Lung (tissue), 11 donors: ENCODE measurements at regions not wholly inside any gene's neighbourhood (a gene's known extent, or its start where the extent isn't known, plus 50 kb on each side); places are given as distances from the start of the nearest gene placed in this dataset.

ENCODE experiments used
- ATAC-seq: fragments of 200-7000 bp; cut with Tn5 transposase; one replicate; pipeline ENCODE4 v1.9.1; 2020; ENCODE audit warnings: moderate number of reproducible peaks; ENCODE audit not compliant: insufficient read depth, low FRiP score
- DNase-seq, 3 donors: peaks; one replicate each; pipeline ENCODE4 v3.0.0-alpha.2; 2013 to 2017
- H3K27ac ChIP-seq, 2 donors: one replicate each; pipeline ENCODE4 v1.5.1; 2013; ENCODE audit warnings: mild to moderate bottlenecking in 2 of 2, moderate library complexity in 2 of 2, control low read depth in 1 of 2, inconsistent platforms in 1 of 2, low read depth in 1 of 2, low read length in 1 of 2
- H3K27me3 ChIP-seq, 3 donors: one replicate each; pipeline ENCODE4 v1.5.1; 2013; ENCODE audit warnings: low read length in 2 of 3; ENCODE audit not compliant: control insufficient read depth in 3 of 3, insufficient read depth in 3 of 3
- H3K36me3 ChIP-seq, 4 donors: one replicate each; pipeline ENCODE4 v1.5.1; 2013; ENCODE audit warnings: low read length in 4 of 4, mild to moderate bottlenecking in 1 of 4, moderate library complexity in 1 of 4; ENCODE audit not compliant: control insufficient read depth in 4 of 4, insufficient read depth in 4 of 4
- H3K4me1 ChIP-seq, 5 donors: one replicate each; pipeline ENCODE4 v1.5.1; 2013; ENCODE audit warnings: low read length in 5 of 5, mild to moderate bottlenecking in 2 of 5, moderate library complexity in 1 of 5; ENCODE audit not compliant: control insufficient read depth in 5 of 5, insufficient read depth in 5 of 5
- H3K4me3 ChIP-seq: one replicate; pipeline ENCODE4 v1.5.1; 2013; ENCODE audit warnings: mild to moderate bottlenecking, control low read depth, moderate library complexity
- H3K9ac ChIP-seq, 2 donors: one replicate each; pipeline ENCODE4 v1.5.1; 2013; ENCODE audit warnings: low read length in 2 of 2, control low read depth in 1 of 2; ENCODE audit not compliant: insufficient read depth in 1 of 2
- H3K9me3 ChIP-seq, 4 donors: one replicate each; pipeline ENCODE4 v1.5.1; 2013; ENCODE audit warnings: low read length in 3 of 4, mild to moderate bottlenecking in 1 of 4, moderate library complexity in 1 of 4; ENCODE audit not compliant: control insufficient read depth in 4 of 4, insufficient read depth in 3 of 4
- CTCF ChIP-seq: IDR thresholded peaks from 2 replicates; pipeline ENCODE4 v1.5.1; 2012; ENCODE audit warnings: mild to moderate bottlenecking; ENCODE audit errors: control extremely low read depth, extremely low read depth
- WGBS, 2 donors: extraction: QIAGEN DNeasy Blood & Tissue Kit; methylation state at CpG; one replicate each; pipeline ENCODE4 v1.1.7; 2013; 5-methylcytosine and 5-hydroxymethylcytosine counted together
- donor health status: control.
- donor health status: control.
- donor health status: Bipolar disorder and iron deficiency.
- donor health status: healthy.
- donor health status: DM: yes; HTN: yes; CAD: no.

- no peak overlapping the region for H3K4me3 ChIP-seq
- no peaks in the 10 kb centered on the region for H3K36me3 ChIP-seq
- H3K4me1 ChIP-seq: peaks cover 0 to 13% (median 0%) of the 10 kb centered on the region in 5 donors
- H3K27me3 ChIP-seq: no peaks in the 10 kb centered on the region
- H3K27ac ChIP-seq: no peak overlapping the region
- ATAC-seq (no peak), DNase-seq (no peak)
- TF ChIP-seq CTCF: no peak
- H3K9me3 ChIP-seq: peaks cover 0 to 2% (median 0%) of the 10 kb centered on the region in 4 donors
- H3K9ac ChIP-seq: no peak overlapping the region
- 43 to 48% methylated on average over 2 of the region's 2 CpGs for WGBS, 2 donors
These were observed 163.1 kb upstream of the MEIS1 start for GRCh38 chr2:66271777-66272176.

GRCh38 chr2:66270247-66270646, 164.7 kb upstream of the MEIS1 start:
- no peak for TF ChIP-seq CTCF
- H3K27ac ChIP-seq: no peak overlapping the region
- H3K4me3 ChIP-seq: no peak overlapping the region
- H3K27me3 ChIP-seq: no peaks in the 10 kb centered on the region
- H3K9ac ChIP-seq: no peak overlapping the region
- peaks cover 0 to 2% (median 0%) of the 10 kb centered on the region in 4 donors for H3K9me3 ChIP-seq
- no peaks in the 10 kb centered on the region for H3K36me3 ChIP-seq
- no peak for ATAC-seq
- DNase-seq: no peak
- peaks cover 0 to 13% (median 0%) of the 10 kb centered on the region in 5 donors for H3K4me1 ChIP-seq
- 90 to 93% methylated on average over 1 of the region's 1 CpG for WGBS, 2 donors

- WGBS, 2 donors: 92 to 93% methylated on average over 1 of the region's 1 CpG
- peaks cover 0 to 2% (median 0%) of the 10 kb centered on the region in 4 donors for H3K9me3 ChIP-seq
- TF ChIP-seq CTCF: no peak
- ATAC-seq (no peak), DNase-seq (no peak)
- no peak overlapping the region for H3K27ac ChIP-seq
- no peak overlapping the region for H3K4me3 ChIP-seq
- peaks cover 0 to 12% (median 0%) of the 10 kb centered on the region in 5 donors for H3K4me1 ChIP-seq
- H3K27me3 ChIP-seq: no peaks in the 10 kb centered on the region
- H3K9ac ChIP-seq: no peak overlapping the region
- no peaks in the 10 kb centered on the region for H3K36me3 ChIP-seq
These were observed 165.8 kb upstream of the MEIS1 start for GRCh38 chr2:66269166-66269565.

- TF ChIP-seq CTCF: no peak
These were observed 166.2 kb upstream of the MEIS1 start for GRCh38 chr2:66268756-66269155.

More at GRCh38 chr2:66268756-66269155, 166.2 kb upstream of the MEIS1 start:
- Histone ChIP-seq H3K36me3 (no peaks in the 10 kb centered on the region), H3K27ac (no peak overlapping the region), H3K9ac (no peak overlapping the region), H3K9me3 (peaks cover 0 to 2% (median 0%) of the 10 kb centered on the region in 4 donors), H3K4me3 (no peak overlapping the region), H3K27me3 (no peaks in the 10 kb centered on the region), H3K4me1 (peaks cover 0 to 7% (median 0%) of the 10 kb centered on the region in 5 donors)
- DNase-seq (no peak), ATAC-seq (no peak)
